LNCaP clone FGC (cell line): ENCODE measurements at regions not wholly inside any gene's neighbourhood (a gene's known extent, or its start where the extent isn't known, plus 50 kb on each side); places are given as distances from the start of the nearest gene placed in this dataset.
A peak's percentile ranks its signal among the peaks of the same experiment; 100 is the strongest.

Source experiments
- DNase-seq: peaks from one replicate; pipeline ENCODE4 v3.0.0-alpha.2; 2011; ENCODE audit warnings: low read depth
- H3K4me3 ChIP-seq: 2 replicates; pipeline ENCODE4 v1.5.1; 2011; ENCODE audit warnings: mild to moderate bottlenecking, low read depth, low read length, control low read depth
- CTCF ChIP-seq: IDR thresholded peaks from 2 replicates; pipeline ENCODE4 v1.5.1; 2012; ENCODE audit warnings: mild to moderate bottlenecking; ENCODE audit not compliant: control insufficient read depth, insufficient read depth; ENCODE audit errors: extremely low read depth

GRCh38 chr12:88638966-88639760 is 58.9 kb upstream of the KITLG start:
- H3K4me3 ChIP-seq: no peak overlapping the region
- no peak for TF ChIP-seq CTCF
- DNase-seq: no peak

- DNase-seq: no peak
- no peak overlapping the region for H3K4me3 ChIP-seq
- TF ChIP-seq CTCF: no peak
These were observed 58.1 kb upstream of the KITLG start for GRCh38 chr12:88638388-88638787.

- peak; percentile 93 for DNase-seq
- H3K4me3 ChIP-seq: no peak overlapping the region
- TF ChIP-seq CTCF: peak; percentile 23
These were observed 53.7 kb upstream of the KITLG start for GRCh38 chr12:88634008-88634407.

GRCh38 chr12:88633312-88633711 is 53.0 kb upstream of the KITLG start:
- DNase-seq: no peak
- peak; percentile 22; the same call in 1 of the 2 replicates for TF ChIP-seq CTCF
- no peak overlapping the region for H3K4me3 ChIP-seq

GRCh38 chr12:88630561-88630960 is 50.3 kb upstream of the KITLG start:
- no peak overlapping the region for H3K4me3 ChIP-seq
- DNase-seq: no peak
- TF ChIP-seq CTCF: no peak
